ENCODE measurements at regions not wholly inside any gene's neighbourhood (a gene's known extent, or its start where the extent isn't known, plus 50 kb on each side); places are given as distances from the start of the nearest gene placed in this dataset.

DNA sequence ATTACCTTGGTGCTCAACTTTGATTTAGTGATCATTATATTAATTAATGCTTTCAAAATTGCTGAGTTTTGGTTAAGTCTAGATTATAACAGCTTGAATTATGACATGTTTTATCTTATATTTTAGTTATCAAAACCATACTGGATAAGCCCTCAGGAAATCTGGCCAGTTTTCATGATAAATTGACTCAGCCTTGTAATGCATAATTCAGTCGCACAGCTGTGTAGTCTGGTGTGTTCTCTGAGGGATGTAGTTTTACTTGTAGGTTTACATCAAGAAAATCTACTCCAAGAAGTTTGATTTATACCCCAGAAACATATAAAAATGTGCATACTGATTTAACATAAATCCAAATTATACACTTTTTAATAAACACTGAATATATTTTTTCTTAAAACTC is 477.5 kb downstream of the SPRY1 start:
- no peak for DNase-seq (ENCODE audit: low read depth)

DNA sequence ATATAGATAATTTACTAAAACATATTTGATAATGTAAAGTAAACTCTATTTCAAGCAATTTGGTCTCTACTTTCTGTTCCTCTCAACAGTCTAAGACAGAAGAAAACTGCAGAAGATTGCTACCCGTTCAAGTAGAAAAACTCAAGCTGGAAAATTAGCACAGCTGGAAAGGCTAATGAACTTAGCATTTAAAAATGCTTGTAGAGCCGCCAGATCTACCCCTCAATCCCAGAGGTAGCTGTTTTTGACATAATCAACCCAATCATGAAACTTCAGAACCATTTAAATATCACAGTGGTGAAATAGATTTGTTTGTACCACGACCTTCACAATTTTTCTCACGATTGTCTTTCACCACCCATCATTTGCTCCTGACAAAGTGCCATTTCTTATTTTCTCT is 479.5 kb downstream of the SPRY1 start:
- no peak for DNase-seq (ENCODE audit: low read depth)

DNA sequence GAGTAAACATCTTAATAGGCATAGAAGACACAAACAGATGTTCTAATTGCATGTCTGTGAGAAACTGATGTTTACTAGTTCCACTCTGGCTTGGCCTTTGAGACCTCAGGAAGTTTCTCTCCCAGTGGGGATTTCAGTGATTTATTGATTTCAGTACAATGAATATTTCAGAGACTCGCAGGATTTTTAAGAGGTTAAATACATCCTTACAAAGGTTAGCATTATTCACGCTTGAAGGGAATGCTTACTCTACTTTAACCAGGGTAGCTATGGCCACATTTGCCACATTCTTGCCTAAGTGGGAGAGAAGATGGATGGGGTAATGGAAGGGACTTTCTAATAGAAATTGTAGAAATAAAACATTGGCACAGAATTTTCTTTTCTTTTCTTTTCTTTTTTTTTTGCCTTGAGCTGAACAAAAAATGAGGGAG is 480.1 kb downstream of the SPRY1 start:
- DNase-seq (ENCODE audit: low read depth): no peak

DNA sequence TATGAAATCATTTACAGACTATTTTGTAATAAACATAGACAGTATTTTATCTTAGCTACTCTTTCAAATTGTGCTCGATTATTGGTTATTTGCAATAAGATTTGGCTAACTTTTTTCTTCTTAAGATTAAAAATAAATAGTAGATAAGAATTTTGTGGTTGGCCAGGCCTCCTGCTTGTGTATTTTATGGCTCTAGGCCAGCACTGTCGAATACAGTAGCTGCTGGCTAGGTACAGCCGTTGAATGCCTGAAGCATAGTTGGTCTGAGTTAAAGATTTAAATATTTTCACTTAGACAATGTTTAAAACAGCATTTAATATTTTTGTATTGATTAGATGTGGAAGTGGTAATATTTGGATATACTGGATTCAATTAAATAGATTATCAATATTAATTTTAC is 481.0 kb downstream of the SPRY1 start:
- peak; percentile 11 for DNase-seq (ENCODE audit: low read depth)

DNA sequence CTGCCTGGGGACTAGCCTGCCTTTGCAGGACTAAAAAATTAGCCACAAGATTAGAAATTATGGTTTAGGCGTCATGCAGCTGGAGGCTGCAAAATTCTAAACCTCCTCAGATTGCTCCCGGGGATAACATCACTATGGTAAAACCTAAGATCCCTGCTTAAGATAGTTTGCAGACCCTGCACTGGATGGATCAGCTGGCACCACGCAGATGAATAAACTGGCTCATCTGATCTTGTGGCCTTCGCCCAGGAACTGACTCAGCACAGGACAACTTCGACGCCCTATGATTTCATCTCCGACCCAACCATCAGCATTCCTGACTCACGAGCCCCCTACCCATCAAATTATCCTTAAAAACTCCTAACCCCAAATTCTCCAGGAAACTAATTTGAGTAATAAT is 482.4 kb downstream of the SPRY1 start:
- DNase-seq (ENCODE audit: low read depth): no peak

DNA sequence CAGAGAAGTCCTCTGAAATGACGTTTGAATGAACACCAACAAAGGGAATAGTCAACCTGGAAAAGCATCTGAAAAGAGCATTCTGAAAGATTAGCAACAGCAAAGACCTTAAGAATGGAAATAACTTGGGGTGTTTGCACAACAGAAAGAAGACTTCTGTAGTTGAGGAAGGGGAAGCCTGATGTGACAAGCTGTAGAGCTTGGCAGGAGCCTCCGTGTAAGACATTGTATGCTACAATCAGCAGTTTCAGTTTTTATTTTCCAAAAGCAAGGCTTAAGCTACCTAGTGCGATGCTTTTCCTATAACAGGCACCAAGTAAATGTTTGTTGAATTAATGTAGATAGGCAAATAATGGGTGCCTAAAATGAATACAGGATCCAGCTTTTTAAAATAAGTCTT is 484.0 kb downstream of the SPRY1 start:
- no peak for DNase-seq (ENCODE audit: low read depth)

DNA sequence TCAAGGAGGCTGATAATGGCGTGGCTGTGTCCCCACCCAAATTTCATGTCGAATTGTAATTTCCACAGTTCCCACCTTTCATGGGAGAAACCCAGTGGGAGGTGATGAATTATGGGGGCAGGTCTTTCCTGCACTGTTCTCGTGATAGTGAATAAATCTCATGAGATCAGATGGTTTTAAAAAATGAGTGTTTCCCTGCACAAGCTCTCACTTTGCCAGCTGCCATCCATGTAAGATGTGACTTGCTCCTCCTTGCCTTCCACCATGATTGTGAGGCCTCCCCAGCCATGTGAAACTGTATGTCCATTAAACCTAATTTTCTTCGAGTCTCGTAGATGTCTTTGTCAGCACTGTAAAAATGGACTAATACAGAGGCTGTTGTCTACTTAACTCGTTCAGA is 488.3 kb downstream of the SPRY1 start:
- no peak for DNase-seq (ENCODE audit: low read depth)

DNA sequence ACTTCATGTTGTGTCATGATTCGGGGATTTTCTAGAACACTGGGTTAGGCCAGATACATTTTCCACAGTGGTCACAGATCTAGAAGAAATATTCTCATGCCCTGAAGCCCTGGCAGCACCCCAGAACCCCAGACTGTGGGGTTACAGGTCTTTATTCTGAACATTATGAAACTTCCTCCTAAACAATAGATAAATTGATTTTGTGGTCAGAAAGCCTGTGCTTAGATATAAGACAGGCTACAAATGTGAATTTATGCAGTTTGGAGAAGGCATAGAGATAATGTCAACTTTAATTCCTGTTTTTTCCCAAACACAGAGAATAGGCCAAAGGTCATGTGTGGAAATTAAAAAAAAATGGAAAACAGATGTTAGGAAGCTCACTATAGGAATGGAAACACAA is 492.9 kb downstream of the SPRY1 start:
- DNase-seq (ENCODE audit: low read depth): peak; percentile 10

DNA sequence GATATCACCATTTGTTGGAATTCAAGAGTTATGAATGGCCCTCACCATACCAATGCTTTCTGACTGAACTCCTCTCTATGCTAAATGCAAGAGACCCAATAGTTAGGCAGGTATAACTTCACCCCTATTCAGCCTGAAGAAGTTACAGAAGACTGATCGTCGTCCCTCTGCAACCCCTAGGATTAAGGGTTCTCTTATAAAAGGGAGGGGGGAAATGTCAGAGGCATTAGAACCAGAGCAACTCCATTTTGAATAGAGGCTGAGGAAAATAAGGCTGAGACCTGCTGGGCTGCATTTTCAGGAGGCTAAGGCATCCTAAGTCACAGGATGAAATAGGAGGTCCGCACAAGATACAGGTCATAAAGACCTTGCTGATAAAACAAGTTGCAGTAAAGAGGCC is 494.3 kb downstream of the SPRY1 start:
- no peak for DNase-seq (ENCODE audit: low read depth)

DNA sequence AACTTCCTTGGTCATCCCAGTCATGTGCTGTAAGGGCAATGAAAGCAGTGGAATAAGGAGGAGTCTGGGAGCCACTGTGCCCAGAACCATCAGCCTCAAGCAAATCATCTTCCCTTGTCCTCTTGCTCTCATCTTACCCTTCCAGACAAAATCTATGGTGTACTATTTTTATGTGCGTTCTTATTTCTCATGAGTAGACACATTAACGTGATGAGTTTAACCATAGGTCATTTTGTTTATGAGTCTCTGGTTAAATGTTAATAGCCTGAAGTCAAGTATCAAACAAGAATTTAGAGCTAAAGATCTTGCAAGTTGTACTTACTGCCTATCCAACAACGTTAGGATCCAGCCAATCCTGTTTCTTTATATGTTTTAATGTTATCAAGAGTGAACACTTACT is 495.3 kb downstream of the SPRY1 start:
- no peak for DNase-seq (ENCODE audit: low read depth)

DNA sequence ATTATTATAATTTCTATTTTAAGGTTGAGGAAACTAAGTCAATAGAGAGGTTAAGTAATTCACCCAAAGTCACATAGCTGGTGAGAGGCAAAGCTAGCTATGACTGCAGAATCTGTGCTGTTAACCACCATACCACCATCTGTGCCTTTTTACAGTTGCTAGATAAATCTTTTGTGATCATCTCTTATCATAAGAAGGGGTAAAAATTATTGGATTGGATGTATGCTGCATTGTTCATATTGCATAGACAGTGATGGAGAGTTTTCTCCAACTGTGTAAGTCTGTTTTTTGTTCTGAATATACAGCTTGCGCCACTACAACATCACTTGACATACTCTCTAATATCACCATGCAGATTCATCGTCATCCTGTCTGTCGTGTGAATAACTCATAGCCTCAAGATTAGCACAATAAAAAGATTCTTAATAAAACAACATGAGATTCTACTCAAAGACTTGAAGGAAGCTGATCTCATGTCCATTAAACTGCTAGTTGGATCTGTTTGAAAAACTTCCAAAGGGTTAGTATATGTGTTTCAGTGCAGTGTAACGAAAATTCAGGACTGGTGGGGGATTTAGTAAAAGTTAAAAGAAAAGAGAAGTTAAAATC is 495.9 kb downstream of the SPRY1 start:
- DNase-seq (ENCODE audit: low read depth): no peak

DNA sequence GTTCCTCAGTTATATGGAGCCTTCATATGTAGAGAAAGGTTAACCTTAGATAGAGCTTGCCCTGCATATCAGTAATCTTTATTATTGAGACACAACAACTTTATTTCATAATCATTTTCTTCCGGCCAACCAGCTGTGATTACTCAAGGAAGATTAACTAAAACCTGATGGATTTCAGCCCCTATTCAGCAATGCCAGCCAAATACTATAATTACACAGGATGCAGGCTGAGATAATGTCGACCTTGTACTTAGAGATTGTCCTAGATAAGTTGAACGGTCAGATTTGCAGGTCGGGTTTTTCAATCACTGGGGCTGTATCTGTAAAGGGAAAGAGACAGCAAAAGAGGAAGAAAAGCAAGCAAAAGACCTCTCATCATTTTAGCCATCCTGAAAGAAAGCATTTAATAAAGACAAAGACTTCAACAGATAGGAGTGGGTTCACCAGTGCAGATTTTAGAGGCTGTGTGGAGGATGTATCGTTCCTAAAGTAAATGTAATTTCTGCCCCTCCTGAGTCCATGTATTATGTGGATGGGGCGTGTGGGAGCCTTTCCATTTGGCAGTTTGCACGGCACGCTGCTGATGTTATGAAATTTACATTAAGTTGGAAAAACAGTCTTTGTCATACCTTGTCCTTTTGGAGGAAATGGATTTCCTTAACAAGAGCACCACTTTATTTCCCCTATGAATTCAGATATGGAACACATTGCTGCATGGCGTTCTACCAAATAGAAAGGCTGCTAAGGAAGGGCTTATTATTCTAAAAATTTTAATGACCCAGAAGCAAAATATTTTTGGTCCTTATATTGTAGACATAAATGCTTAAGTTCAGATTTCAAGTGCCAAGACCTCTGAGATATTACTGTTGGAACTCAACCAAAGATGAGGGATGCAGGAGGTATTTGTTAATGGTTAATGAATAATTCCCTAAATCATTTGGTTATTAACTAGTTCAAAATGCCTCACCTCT is 496.7 kb downstream of the SPRY1 start:
- peak; percentile 11 for DNase-seq (ENCODE audit: low read depth)

DNA sequence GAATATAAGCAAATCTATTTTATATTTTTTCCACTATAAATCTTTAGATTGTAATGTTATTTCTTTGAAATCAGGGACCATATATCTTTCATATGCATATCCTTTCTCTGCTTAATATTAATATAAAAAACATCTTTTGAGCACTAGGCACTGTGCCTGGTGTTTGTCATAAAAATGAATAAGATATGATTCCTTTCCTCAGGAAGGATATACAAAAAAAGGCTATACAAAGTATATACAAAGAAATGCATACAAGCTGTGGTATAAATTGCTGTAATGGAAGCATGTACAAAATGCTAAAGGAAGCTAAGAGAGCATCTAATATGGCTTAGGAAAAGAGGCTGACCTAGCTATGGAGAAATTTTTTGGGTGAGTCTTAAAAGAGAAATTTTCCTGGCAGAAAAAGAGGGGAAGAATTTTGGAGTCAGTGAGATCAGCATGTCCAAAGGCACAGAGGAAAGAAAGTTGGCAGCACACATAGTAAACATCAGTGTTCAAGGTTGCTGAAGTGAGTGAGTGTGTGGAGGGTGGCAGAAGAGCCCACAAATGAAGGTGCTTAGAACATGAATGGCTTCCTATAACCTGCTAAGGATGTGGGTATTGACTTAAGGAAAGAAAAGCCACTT is 500.0 kb downstream of the SPRY1 start:
- DNase-seq (ENCODE audit: low read depth): no peak

DNA sequence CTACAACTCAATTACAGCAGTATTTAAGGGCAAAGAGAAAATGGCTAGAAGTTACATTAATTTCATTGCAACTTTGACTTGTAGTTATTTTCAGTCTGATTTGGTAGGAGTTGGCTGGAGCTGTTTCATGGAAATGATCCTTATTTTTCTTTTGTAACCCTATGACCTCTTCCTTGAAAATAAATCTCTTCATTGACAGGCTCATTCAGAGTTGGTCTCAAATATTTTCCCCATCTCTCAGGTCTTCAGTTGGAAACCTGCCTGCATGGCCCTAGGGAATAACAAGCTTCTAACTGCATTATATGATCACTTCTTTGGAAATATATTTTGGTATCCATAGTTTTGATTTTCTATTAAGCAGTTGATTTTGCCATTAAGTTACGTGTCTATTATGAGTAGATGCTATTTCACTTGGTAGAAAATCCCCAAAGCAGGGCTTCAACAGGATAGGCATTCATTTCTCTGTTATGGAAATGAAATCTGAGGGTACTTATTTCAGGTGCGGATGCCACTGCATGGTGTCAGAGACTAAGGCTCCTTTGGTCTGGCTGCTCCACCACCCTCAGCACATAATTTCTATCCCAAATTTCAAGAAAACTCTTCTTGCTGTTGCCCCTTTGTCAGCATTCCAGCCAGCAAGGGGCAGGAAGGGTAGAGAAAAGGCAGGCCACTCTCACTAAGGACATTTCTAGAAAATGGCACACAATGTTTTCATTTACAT is 502.5 kb downstream of the SPRY1 start:
- DNase-seq (ENCODE audit: low read depth): no peak

DNA sequence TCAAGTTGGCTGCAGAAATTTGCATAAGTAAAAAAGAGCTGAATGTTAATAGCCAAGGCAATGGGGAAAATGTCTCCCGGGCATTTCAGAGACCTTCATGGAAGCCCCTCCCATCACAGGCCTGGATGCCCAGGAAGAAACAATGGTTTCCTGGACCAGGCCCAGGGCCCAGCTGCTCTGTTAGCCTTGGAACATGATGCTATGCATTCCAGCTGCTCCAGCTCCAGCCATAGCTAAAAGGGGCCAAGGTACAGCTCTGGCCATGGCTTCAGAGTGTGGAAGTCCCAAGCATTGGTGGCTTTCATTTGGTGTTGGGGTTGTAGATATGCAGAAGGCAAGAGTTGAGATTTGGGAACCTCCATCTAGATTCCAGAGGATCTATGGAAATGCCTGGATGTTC is 508.3 kb downstream of the SPRY1 start:
- no peak for DNase-seq (ENCODE audit: low read depth)

DNA sequence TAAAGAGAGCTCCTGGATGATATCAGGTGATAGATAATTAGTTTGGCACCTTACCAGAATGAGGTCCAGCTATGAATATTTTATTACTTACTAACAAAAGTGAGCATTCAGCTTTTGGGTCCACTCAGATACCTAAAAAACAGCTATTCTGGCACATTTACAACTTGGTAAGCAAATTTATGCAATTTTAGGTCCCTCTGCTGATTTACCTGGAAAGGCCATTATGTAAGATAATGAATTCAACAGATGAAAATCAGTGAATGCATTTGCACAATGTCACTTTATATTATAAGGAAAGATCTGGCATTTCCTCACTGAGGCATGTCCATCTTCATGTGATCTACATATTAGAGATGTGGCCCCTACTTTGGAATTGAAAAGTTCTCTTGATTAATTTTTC is 517.0 kb downstream of the SPRY1 start:
- no peak for DNase-seq (ENCODE audit: low read depth)

DNA sequence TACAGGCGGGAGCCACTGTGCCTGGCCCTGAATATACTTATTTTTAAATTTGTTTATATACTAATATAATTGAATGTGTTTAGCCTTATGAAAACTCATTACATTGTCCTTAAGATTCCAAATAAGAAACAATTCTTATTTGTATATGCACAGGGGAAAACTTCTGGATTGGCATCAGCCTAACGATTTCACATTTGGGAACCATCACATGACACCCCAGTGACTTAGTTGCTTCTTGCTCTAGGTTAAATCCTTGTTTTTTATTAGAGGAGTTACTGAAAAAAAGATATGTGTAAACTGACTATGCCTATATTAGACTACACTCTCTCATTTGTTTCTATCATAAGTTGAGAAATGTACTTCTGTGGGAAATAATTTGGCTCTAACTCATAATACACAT is 520.2 kb downstream of the SPRY1 start:
- DNase-seq (ENCODE audit: low read depth): no peak

DNA sequence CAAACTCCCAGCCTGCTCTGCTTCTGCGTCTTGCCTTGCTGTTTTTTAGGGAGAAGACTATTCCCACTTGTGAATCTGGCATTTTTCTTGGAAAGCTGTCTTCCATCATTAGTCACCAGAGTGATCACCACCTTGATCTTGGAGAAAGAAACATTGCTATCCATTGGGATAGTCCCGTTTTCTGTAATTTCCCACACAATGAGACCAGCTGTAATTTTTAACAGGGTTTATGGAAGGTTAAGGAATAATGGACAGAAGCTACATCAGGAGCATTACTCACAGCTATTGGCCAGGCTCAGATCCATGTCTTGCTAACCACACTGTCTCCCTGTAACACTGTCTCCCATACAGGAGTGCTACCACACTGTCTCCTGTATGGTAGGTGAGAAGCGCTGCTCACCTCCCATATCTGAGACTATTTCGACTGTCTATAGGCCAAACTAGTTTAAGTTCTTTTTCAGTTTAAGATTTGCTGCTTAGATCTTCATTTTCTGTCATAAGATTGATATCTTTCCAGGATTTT is 523.0 kb downstream of the SPRY1 start:
- DNase-seq (ENCODE audit: low read depth): no peak

DNA sequence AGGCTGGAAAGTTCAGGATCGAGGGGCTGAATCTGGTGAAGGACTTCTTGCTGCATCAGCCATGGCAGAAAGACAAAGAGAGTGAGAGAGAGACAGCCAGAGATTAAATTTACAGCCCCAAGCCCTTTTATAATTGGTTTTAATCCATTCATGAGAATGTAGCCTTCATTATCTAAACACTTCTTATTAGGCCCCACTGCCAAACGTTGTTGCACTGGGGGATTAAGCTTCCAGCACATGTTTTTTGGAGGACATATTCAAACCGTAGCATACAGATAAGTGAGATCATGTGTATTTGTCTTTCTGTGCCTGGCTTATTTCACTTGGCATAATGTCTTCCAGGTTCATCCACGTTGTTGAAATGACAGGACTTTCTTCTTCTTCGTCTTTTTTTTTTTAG is 524.7 kb downstream of the SPRY1 start:
- no peak for DNase-seq (ENCODE audit: low read depth)

DNA sequence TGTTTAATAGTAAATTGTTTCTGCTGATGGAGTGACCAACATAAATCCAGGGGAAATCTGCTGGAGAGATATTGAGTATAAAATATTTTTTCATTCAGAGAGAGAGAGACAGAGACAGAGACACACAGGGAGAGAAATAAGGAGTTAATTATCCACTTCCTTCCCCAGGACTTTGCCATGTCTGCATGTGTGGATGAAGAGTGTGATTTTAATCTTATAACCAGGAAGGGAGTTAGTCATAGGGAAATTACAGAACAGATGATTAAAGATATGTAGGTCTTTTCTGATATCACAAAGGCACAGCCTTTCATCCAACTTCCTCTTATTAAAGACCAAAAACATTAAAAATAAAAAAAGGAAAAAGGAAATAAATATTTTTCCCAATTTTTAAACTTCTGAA is 526.3 kb downstream of the SPRY1 start:
- DNase-seq (ENCODE audit: low read depth): no peak

DNA sequence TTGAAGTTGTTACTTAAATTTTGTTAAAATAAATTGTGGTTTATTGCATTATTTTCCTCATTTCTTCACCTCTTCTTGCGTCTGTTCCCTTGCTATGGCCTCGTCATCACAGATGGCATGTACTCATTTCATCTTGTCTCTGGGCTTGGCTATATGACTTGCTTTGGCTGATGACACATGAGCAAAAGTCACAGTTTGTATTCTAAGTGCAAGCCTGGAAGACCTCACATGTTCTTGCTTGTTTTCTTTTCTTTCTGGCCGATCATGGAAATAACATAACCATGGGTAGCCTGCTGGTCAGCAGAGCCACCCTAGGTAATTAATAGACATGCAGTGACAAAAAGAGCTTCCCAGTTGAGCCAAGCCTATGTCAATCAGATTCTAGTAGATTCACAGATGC is 527.9 kb downstream of the SPRY1 start:
- DNase-seq (ENCODE audit: low read depth): peak; percentile 19

DNA sequence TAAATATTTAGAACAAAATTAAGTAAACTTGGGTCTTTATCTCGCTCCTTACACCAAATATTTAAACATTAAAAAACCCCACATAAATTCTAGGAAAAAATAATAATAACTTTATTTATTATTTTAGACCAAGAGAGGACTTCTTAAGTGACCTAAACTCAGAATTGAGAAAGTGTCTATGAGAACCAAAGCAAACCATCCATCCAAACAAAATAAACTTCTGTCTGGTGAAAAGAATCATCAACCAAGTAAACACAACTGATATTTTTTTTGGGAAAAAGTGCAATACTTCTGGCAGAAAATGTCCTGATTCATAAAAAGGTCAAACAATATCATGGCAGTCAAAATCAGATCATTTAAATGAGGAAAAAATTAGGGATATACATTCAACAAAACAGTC is 533.0 kb downstream of the SPRY1 start:
- DNase-seq (ENCODE audit: low read depth): no peak
